ENCODE measurements at regions not wholly inside any gene's neighbourhood (a gene's known extent, or its start where the extent isn't known, plus 50 kb on each side); places are given as distances from the start of the nearest gene placed in this dataset.

- TF ChIP-seq CTCF (IDR thresholded peaks at IDR 0.05), result no peak
- TF ChIP-seq POLR2A (IDR thresholded peaks at IDR 0.05), result no peak
Measured at GRCh38 chr4:67020438-67020797, 524.9 kb downstream of the CENPC start.
